Ectodermal cell (in vitro differentiated cells): ENCODE measurements at regions not wholly inside any gene's neighbourhood (a gene's known extent, or its start where the extent isn't known, plus 50 kb on each side); places are given as distances from the start of the nearest gene placed in this dataset.

ENCODE experiments used
- H3K27ac ChIP-seq: 2 replicates; pipeline ENCODE4 v1.7.0; 2013; ENCODE audit warnings: mild to moderate bottlenecking, low read depth, low read length; ENCODE audit not compliant: insufficient read depth, poor library complexity, severe bottlenecking
- H3K27me3 ChIP-seq: 2 replicates; pipeline ENCODE4 v1.7.0; 2013; ENCODE audit warnings: mild to moderate bottlenecking, low read length; ENCODE audit not compliant: insufficient read depth, control insufficient read depth, poor library complexity, severe bottlenecking
- H3K36me3 ChIP-seq: one replicate; pipeline ENCODE4 v1.7.0; 2013; ENCODE audit warnings: low read length; ENCODE audit not compliant: control insufficient read depth, insufficient read depth
- H3K4me1 ChIP-seq: one replicate; pipeline ENCODE4 v1.7.0; 2013; ENCODE audit warnings: low read length; ENCODE audit not compliant: control insufficient read depth, insufficient read depth
- H3K4me3 ChIP-seq: 2 replicates; pipeline ENCODE4 v1.7.0; 2013; ENCODE audit warnings: low read depth, low read length, control low read depth; ENCODE audit not compliant: insufficient read depth
- H3K9me3 ChIP-seq: 2 replicates; pipeline ENCODE4 v1.7.0; 2013; ENCODE audit warnings: mild to moderate bottlenecking, low read length, moderate library complexity; ENCODE audit not compliant: control insufficient read depth
- WGBS, 2 experiments: methylation state at CpG; one replicate each; pipeline ENCODE4 v1.1.7; 2013; ENCODE audit warnings: missing lambda C conversion rate in 2 of 2; 5-methylcytosine and 5-hydroxymethylcytosine counted together

- Histone ChIP-seq H3K27me3 (no peaks in the 10 kb centered on the region), H3K9me3 (no peaks in the 10 kb centered on the region), H3K27ac (no peak overlapping the region), H3K4me1 (peaks cover under 1% of the 10 kb centered on the region), H3K4me3 (no peak overlapping the region), H3K36me3 (no peaks in the 10 kb centered on the region)
- 60 to 61% methylated on average over 4 of the region's 4 CpGs for WGBS, 2 experiments
Observed at GRCh38 chr20:24364482-24364881, 104.9 kb upstream of the SYNDIG1 start.

GRCh38 chr20:24363031-24363430, 106.4 kb upstream of the SYNDIG1 start:
- WGBS, 2 experiments = 45 to 84% methylated on average over 2 to 8 of the region's 8 CpGs
- Histone ChIP-seq H3K27me3 (no peaks in the 10 kb centered on the region), H3K9me3 (no peaks in the 10 kb centered on the region)

GRCh38 chr20:24362080-24362479, 107.3 kb upstream of the SYNDIG1 start:
- Histone ChIP-seq H3K9me3 (no peaks in the 10 kb centered on the region), H3K36me3 (no peaks in the 10 kb centered on the region), H3K27me3 (no peaks in the 10 kb centered on the region), H3K4me3 (no peak overlapping the region), H3K4me1 (peaks cover 6% of the 10 kb centered on the region), H3K27ac (no peak overlapping the region)

More at GRCh38 chr20:24363031-24363430, 106.4 kb upstream of the SYNDIG1 start:
- Histone ChIP-seq H3K27ac (no peak overlapping the region), H3K4me1 (peaks cover 6% of the 10 kb centered on the region), H3K4me3 (no peak overlapping the region), H3K36me3 (no peaks in the 10 kb centered on the region)

- Histone ChIP-seq H3K27me3 (no peaks in the 10 kb centered on the region), H3K27ac (no peak overlapping the region), H3K9me3 (no peaks in the 10 kb centered on the region), H3K4me1 (peaks cover 6% of the 10 kb centered on the region), H3K4me3 (no peak overlapping the region), H3K36me3 (no peaks in the 10 kb centered on the region)
- 87 to 92% methylated on average over 2 of the region's 2 CpGs for WGBS, 2 experiments
Observed at GRCh38 chr20:24361541-24361940, 107.9 kb upstream of the SYNDIG1 start.

- H3K27me3 ChIP-seq = no peaks in the 10 kb centered on the region
- H3K36me3 ChIP-seq = no peaks in the 10 kb centered on the region
- peaks cover 6% of the 10 kb centered on the region for H3K4me1 ChIP-seq
- H3K9me3 ChIP-seq = no peaks in the 10 kb centered on the region
- WGBS, 2 experiments = 95 to 96% methylated on average over 2 to 3 of the region's 3 CpGs
- no peak overlapping the region for H3K4me3 ChIP-seq
- H3K27ac ChIP-seq = no peak overlapping the region
Observed at GRCh38 chr20:24360531-24360930, 108.9 kb upstream of the SYNDIG1 start.

- Histone ChIP-seq H3K36me3 (no peaks in the 10 kb centered on the region), H3K4me1 (peaks cover 6% of the 10 kb centered on the region), H3K4me3 (no peak overlapping the region), H3K9me3 (no peaks in the 10 kb centered on the region), H3K27ac (no peak overlapping the region), H3K27me3 (no peaks in the 10 kb centered on the region)
- 69 to 76% methylated on average over 8 of the region's 8 CpGs for WGBS, 2 experiments
Observed at GRCh38 chr20:24359321-24360027, 110.0 kb upstream of the SYNDIG1 start.

- no peak overlapping the region for H3K4me3 ChIP-seq
- WGBS, 2 experiments = 89 to 94% methylated on average over 3 of the region's 3 CpGs
- no peaks in the 10 kb centered on the region for H3K27me3 ChIP-seq
- no peaks in the 10 kb centered on the region for H3K36me3 ChIP-seq
- no peaks in the 10 kb centered on the region for H3K9me3 ChIP-seq
- no peak overlapping the region for H3K27ac ChIP-seq
- peaks cover 6% of the 10 kb centered on the region for H3K4me1 ChIP-seq
Observed at GRCh38 chr20:24357931-24358330, 111.5 kb upstream of the SYNDIG1 start.

GRCh38 chr20:24357177-24357576, 112.3 kb upstream of the SYNDIG1 start:
- H3K9me3 ChIP-seq = no peaks in the 10 kb centered on the region
- H3K27me3 ChIP-seq = no peaks in the 10 kb centered on the region
- H3K27ac ChIP-seq = no peak overlapping the region
- H3K4me3 ChIP-seq = no peak overlapping the region
- H3K36me3 ChIP-seq = no peaks in the 10 kb centered on the region
- 94 to 98% methylated on average over 3 of the region's 3 CpGs for WGBS, 2 experiments
- H3K4me1 ChIP-seq = peaks cover 6% of the 10 kb centered on the region

- Histone ChIP-seq H3K4me3 (no peak overlapping the region), H3K4me1 (no peaks in the 10 kb centered on the region), H3K36me3 (no peaks in the 10 kb centered on the region), H3K27me3 (no peaks in the 10 kb centered on the region), H3K9me3 (no peaks in the 10 kb centered on the region), H3K27ac (no peak overlapping the region)
- WGBS, 2 experiments = 93 to 96% methylated on average over 3 to 4 of the region's 4 CpGs
Observed at GRCh38 chr20:24353135-24353690, 116.2 kb upstream of the SYNDIG1 start.

GRCh38 chr20:24350923-24351368, 118.5 kb upstream of the SYNDIG1 start:
- no peaks in the 10 kb centered on the region for H3K9me3 ChIP-seq
- H3K4me1 ChIP-seq = no peaks in the 10 kb centered on the region
- H3K27me3 ChIP-seq = no peaks in the 10 kb centered on the region
- no peak overlapping the region for H3K27ac ChIP-seq
- no peak overlapping the region for H3K4me3 ChIP-seq
- WGBS, 2 experiments = 95 to 96% methylated on average over 7 of the region's 7 CpGs
- H3K36me3 ChIP-seq = no peaks in the 10 kb centered on the region
